Natural killer cell (primary cell): ENCODE measurements at regions not wholly inside any gene's neighbourhood (a gene's known extent, or its start where the extent isn't known, plus 50 kb on each side); places are given as distances from the start of the nearest gene placed in this dataset.

Source experiments
- ATAC-seq, 3 donors: fragments of 150-1000 bp in 2 of 3; fragments of 200-7000 bp in 1 of 3; cut with Tn5 transposase; 1 replicate in 1 of 3; 2 replicates in 2 of 3; pipeline ENCODE4 v1.10.0; 2021; ENCODE audit warnings: mild to moderate bottlenecking in 2 of 3, moderate library complexity in 2 of 3
- DNase-seq, 2 donors: peaks; one replicate each; pipeline versions ENCODE4 v3.0.0 to v3.0.0-alpha.2; 2013 to 2021; ENCODE audit warnings: mixed read lengths in 1 of 2
- H3K27ac ChIP-seq: one replicate; pipeline ENCODE4 v1.5.1; 2013; ENCODE audit warnings: mild to moderate bottlenecking, low read length
- H3K27me3 ChIP-seq: one replicate; pipeline ENCODE4 v1.6.1; 2013; ENCODE audit warnings: low read length; ENCODE audit not compliant: control insufficient read depth, insufficient read depth
- H3K36me3 ChIP-seq: one replicate; pipeline ENCODE4 v1.6.1; 2013; ENCODE audit warnings: low read length; ENCODE audit not compliant: control insufficient read depth, insufficient read depth
- H3K4me1 ChIP-seq: one replicate; pipeline ENCODE4 v1.6.1; 2013; ENCODE audit warnings: low read length; ENCODE audit not compliant: control insufficient read depth, insufficient read depth
- H3K4me3 ChIP-seq: one replicate; pipeline ENCODE4 v1.5.1; 2013; ENCODE audit warnings: low read length
- H3K9me3 ChIP-seq: one replicate; pipeline ENCODE4 v1.6.1; 2013; ENCODE audit warnings: low read length; ENCODE audit not compliant: control insufficient read depth, insufficient read depth
- H3K27ac Mint-ChIP-seq, 2 donors: one replicate each; pipeline ENCODE4 v1.8.0; 2022; ENCODE audit warnings: mild to moderate bottlenecking in 2 of 2, mixed read lengths in 2 of 2, moderate library complexity in 1 of 2
- H3K27me3 Mint-ChIP-seq, 2 donors: one replicate each; pipeline ENCODE4 v1.8.0; 2022; ENCODE audit warnings: low read depth in 2 of 2, mixed read lengths in 2 of 2
- H3K36me3 Mint-ChIP-seq: one replicate; pipeline ENCODE4 v1.8.0; 2022; ENCODE audit warnings: mixed read lengths
- H3K4me1 Mint-ChIP-seq, 2 donors: one replicate each; pipeline ENCODE4 v1.8.0; 2022; ENCODE audit warnings: mixed read lengths in 2 of 2
- H3K4me3 Mint-ChIP-seq: one replicate; pipeline ENCODE4 v1.8.0; 2022; ENCODE audit warnings: mild to moderate bottlenecking, moderate library complexity, mixed read lengths
- H3K9me3 Mint-ChIP-seq, 2 donors: one replicate each; pipeline ENCODE4 v1.8.0; 2022; ENCODE audit warnings: mixed read lengths in 2 of 2
- WGBS: methylation state at CpG from one replicate; pipeline ENCODE4 v1.1.7; 2013; ENCODE audit warnings: missing lambda C conversion rate; ENCODE audit not compliant: insufficient coverage; 5-methylcytosine and 5-hydroxymethylcytosine counted together
- intact Hi-C: fragments of 100-400 bp; cut with micrococcal nuclease; formaldehyde crosslinking; loops from one replicate; pipeline ENCODE4 v1.14.2; 2022
- TF ChIP-seq, protein P1 (sequence below): fragments of 200-600 bp; IDR thresholded peaks from one replicate; pipeline ENCODE4 v1.8.0; 2022; ENCODE audit warnings: antibody characterized with exemption

DNA sequence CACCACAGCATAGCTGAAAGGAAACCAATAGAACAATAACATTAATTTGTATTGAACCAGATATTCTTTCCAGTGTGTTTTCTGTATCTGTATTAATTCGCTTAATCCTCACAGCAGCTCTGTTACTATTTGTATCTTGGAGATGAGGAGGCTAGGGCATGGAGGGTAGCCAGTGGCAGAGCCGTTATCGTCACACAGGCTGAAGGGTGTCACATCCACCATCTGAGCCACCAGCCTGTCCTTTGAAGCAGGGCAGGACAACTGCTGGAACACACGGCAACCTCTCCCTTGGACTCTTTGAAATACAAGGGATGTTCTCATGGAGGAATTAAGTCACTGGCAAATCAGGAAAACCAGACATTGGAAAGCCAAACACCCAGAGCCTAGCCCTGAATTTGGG is 628.0 kb upstream of the CDH4 start:
- H3K36me3 Mint-ChIP-seq = no peaks in the 10 kb centered on the region
- no peaks in the 10 kb centered on the region for H3K9me3 Mint-ChIP-seq
- no peak for ATAC-seq
- TF ChIP-seq, protein P1, sequence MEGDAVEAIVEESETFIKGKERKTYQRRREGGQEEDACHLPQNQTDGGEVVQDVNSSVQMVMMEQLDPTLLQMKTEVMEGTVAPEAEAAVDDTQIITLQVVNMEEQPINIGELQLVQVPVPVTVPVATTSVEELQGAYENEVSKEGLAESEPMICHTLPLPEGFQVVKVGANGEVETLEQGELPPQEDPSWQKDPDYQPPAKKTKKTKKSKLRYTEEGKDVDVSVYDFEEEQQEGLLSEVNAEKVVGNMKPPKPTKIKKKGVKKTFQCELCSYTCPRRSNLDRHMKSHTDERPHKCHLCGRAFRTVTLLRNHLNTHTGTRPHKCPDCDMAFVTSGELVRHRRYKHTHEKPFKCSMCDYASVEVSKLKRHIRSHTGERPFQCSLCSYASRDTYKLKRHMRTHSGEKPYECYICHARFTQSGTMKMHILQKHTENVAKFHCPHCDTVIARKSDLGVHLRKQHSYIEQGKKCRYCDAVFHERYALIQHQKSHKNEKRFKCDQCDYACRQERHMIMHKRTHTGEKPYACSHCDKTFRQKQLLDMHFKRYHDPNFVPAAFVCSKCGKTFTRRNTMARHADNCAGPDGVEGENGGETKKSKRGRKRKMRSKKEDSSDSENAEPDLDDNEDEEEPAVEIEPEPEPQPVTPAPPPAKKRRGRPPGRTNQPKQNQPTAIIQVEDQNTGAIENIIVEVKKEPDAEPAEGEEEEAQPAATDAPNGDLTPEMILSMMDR = no peak
- H3K27ac Mint-ChIP-seq = no peak overlapping the region
- no peaks in the 10 kb centered on the region for H3K4me1 Mint-ChIP-seq
- no peak overlapping the region for H3K27ac ChIP-seq
- H3K27me3 Mint-ChIP-seq = peaks cover 13 to 22% of the 10 kb centered on the region in 2 donors
- no peak for DNase-seq
- intact Hi-C loops = no loop called here
- H3K36me3 ChIP-seq = no peaks in the 10 kb centered on the region
- WGBS = 80% methylated on average over 4 of the region's 4 CpGs
- no peaks in the 10 kb centered on the region for H3K9me3 ChIP-seq
- no peak overlapping the region for H3K4me3 Mint-ChIP-seq
- no peaks in the 10 kb centered on the region for H3K4me1 ChIP-seq
- H3K4me3 ChIP-seq = no peak overlapping the region
- no peaks in the 10 kb centered on the region for H3K27me3 ChIP-seq

DNA sequence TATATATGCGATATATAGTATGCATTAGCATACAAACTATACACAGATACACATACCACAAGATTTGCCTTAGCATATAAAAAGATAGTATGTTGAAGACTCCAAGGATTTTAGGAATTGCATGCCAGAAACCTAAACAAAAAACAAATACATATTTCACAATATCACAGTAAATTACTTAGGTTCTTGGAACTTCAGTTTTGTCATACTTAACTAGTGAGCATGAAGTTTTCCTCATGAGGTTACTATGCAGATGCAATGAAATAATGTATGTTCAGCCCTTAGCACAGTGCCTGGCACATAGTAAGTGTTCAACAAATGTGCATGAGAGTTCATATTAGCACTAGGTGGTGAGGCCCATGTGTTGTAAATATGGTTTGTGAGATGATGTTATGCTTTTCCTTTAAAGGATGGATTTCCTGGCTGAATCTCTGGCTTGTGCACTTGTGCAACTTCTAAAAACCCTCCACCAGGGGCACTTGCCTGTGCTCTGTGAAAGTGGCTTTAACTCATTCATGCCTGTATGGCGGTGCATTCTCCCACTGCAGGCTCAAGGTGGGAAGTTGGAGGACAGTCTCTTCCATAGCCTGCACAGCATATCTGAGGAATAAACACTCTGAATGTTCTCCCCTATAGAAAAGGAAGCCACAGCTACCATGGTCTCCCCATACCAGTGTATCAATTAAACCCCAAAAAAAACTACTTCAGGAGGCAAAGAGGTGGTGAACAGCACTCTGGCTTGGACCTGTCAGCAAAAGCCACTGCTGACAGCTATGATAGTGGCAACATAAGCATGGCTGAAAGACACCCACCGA is 624.1 kb upstream of the CDH4 start:
- Histone ChIP-seq H3K4me3 (no peak overlapping the region), H3K9me3 (no peaks in the 10 kb centered on the region), H3K27ac (no peak overlapping the region), H3K4me1 (no peaks in the 10 kb centered on the region), H3K36me3 (no peaks in the 10 kb centered on the region), H3K27me3 (no peaks in the 10 kb centered on the region)
- Mint-ChIP-seq H3K36me3 (no peaks in the 10 kb centered on the region), H3K4me1 (no peaks in the 10 kb centered on the region), H3K27me3 (peaks cover 3 to 8% of the 10 kb centered on the region in 2 donors), H3K9me3 (no peaks in the 10 kb centered on the region), H3K4me3 (no peak overlapping the region), H3K27ac (no peak overlapping the region)
- TF ChIP-seq, protein P1 = no peak
- ATAC-seq (no peak), DNase-seq (no peak)
- WGBS = 91% methylated on average over 2 of the region's 3 CpGs
- intact Hi-C loops = no loop called here

DNA sequence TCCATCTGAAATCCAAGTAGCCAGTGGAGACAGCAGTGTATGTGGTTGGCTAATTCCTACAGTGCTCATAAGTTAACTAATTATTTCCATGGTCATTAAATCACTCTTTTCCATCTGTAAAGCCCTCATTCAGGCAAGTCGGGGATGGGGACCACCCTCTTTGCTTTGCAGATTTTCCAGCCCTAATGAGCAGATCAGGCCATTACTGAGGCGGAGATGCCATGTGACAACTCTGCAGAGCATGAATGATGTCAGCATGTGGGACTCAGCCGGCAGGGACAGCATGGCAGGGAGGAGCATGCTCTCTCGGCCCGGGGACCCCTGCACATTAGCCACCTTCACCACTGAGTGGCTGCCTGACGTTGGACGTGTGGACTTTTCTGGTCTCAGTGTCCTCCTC is 623.3 kb upstream of the CDH4 start:
- Histone ChIP-seq H3K4me1 (no peaks in the 10 kb centered on the region), H3K27me3 (no peaks in the 10 kb centered on the region), H3K4me3 (no peak overlapping the region), H3K9me3 (no peaks in the 10 kb centered on the region), H3K36me3 (no peaks in the 10 kb centered on the region), H3K27ac (no peak overlapping the region)
- Mint-ChIP-seq H3K9me3 (no peaks in the 10 kb centered on the region), H3K36me3 (no peaks in the 10 kb centered on the region), H3K27ac (no peak overlapping the region), H3K4me3 (no peak overlapping the region), H3K4me1 (no peaks in the 10 kb centered on the region), H3K27me3 (peaks cover 3 to 8% of the 10 kb centered on the region in 2 donors)
- 93% methylated on average over 7 of the region's 7 CpGs for WGBS
- ATAC-seq (no peak), DNase-seq (no peak)
- intact Hi-C loops = no loop called here
- TF ChIP-seq, protein P1 = no peak

DNA sequence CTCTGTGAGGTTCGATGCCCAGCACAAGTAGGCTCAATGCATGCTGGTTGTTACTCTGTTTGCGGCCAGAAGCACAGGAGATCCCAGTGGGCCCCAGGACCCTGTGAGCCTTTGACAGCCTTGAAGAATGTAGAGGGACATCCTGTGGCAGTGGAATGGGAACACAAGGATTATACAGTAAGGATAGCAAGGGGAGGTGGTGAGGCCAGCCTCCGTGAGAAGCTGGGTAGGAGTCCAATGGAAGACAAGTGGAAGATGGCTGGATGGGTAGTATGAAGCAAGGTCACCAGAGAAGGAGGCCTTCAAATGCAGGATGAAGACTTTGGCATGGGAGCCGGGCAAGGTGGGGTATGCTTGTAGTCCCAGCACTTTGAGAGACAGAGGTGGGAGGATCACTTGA is 622.9 kb upstream of the CDH4 start:
- no peaks in the 10 kb centered on the region for H3K36me3 ChIP-seq
- ATAC-seq (no peak), DNase-seq (no peak)
- WGBS = 93% methylated on average over 4 of the region's 4 CpGs
- Mint-ChIP-seq H3K9me3 (no peaks in the 10 kb centered on the region), H3K27ac (no peak overlapping the region), H3K4me1 (no peaks in the 10 kb centered on the region), H3K27me3 (peaks cover 3 to 8% of the 10 kb centered on the region in 2 donors), H3K36me3 (no peaks in the 10 kb centered on the region), H3K4me3 (no peak overlapping the region)
- no peaks in the 10 kb centered on the region for H3K27me3 ChIP-seq
- no peaks in the 10 kb centered on the region for H3K9me3 ChIP-seq
- H3K4me1 ChIP-seq = no peaks in the 10 kb centered on the region
- intact Hi-C loops = no loop called here
- no peak overlapping the region for H3K4me3 ChIP-seq
- TF ChIP-seq, protein P1 = no peak
- no peak overlapping the region for H3K27ac ChIP-seq
